ENCODE measurements at regions not wholly inside any gene's neighbourhood (a gene's known extent, or its start where the extent isn't known, plus 50 kb on each side); places are given as distances from the start of the nearest gene placed in this dataset.

DNA sequence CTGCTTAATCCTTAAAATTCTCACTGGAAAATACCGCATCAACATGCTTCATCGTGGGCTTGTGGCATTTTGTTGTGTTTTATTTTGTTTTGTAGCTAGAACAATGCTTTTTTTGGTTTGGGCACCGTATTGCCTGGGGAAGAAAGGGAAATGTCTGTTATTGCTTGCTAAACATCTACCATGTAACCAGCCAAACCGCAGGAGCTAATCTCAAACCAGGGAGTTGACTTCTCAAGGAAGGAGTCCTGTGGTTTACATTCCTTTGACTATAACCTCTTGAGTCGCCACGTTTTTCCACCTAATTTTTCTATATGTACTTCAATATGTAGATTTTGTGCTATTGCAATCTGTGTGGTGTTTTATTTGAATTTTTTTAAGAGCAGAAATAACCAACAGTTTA, 593.5 kb upstream of the SOX9 start:
- TF ChIP-seq CTCF (IDR thresholded peaks at IDR 0.05) (no peak), POLR2A (IDR thresholded peaks at IDR 0.05) (no peak)
